HEK293 (cell line): ENCODE measurements at regions not wholly inside any gene's neighbourhood (a gene's known extent, or its start where the extent isn't known, plus 50 kb on each side); places are given as distances from the start of the nearest gene placed in this dataset.

Experiments
- CTCF ChIA-PET: fragments of 350-600 bp; formaldehyde crosslinking; extraction: SDS; loops from one replicate; lab custom pipeline; 2021; ENCODE audit warnings: antibody characterized with exemption; lab: Yijun Ruan, JAX
- POLR2A ChIA-PET: fragments of 300-600 bp; formaldehyde crosslinking; extraction: SDS; loops from one replicate; lab custom pipeline; 2020; ENCODE audit warnings: antibody characterized with exemption, inconsistent platforms; lab: Yijun Ruan, JAX
- H3K27ac ChIP-seq: fragments of 200-500 bp; sonication (Bioruptor generic); 2 replicates; pipeline ENCODE4 v1.5.1; 2014; ENCODE audit warnings: low read depth, low read length, control low read depth, inconsistent platforms; ENCODE audit errors: extremely low read depth
- H3K36me3 ChIP-seq, 2 experiments: fragments of 200-500 bp in 1 of 2; sonication (Bioruptor generic) in 1 of 2; 1 replicate in 1 of 2; 2 replicates in 1 of 2; pipeline ENCODE4 v1.5.1; 2014 to 2017; ENCODE audit warnings: inconsistent platforms in 2 of 2, low read length in 2 of 2; ENCODE audit not compliant: control insufficient read depth in 2 of 2, insufficient read depth in 1 of 2
- H3K4me1 ChIP-seq: fragments of 200-500 bp; sonication (Bioruptor generic); 2 replicates; pipeline ENCODE4 v1.5.1; 2014; ENCODE audit warnings: mild to moderate bottlenecking, low read length, inconsistent platforms; ENCODE audit not compliant: control insufficient read depth, insufficient read depth
- H3K4me3 ChIP-seq: 2 replicates; pipeline ENCODE4 v1.5.1; 2011; ENCODE audit warnings: low read depth, mild to moderate bottlenecking, control low read depth, low read length, moderate library complexity
- H3K9me3 ChIP-seq: fragments of 200-500 bp; sonication (Bioruptor generic); 2 replicates; pipeline ENCODE4 v1.5.1; 2014; ENCODE audit warnings: low read depth, low read length, inconsistent platforms; ENCODE audit not compliant: control insufficient read depth, insufficient read depth
- BCL11A ChIP-seq: fragments of 450-650 bp; formaldehyde crosslinking; IDR thresholded peaks from 2 replicates; pipeline ENCODE4 v1.5.1; 2016; ENCODE audit warnings: low read depth, missing biosample characterization, missing genetic modification characterization
- KLF17 ChIP-seq: fragments of 450-650 bp; formaldehyde crosslinking; IDR thresholded peaks from 2 replicates; pipeline ENCODE4 v1.5.1; 2016; ENCODE audit warnings: missing biosample characterization, missing genetic modification characterization
- OSR2 ChIP-seq: fragments of 450-650 bp; formaldehyde crosslinking; IDR thresholded peaks from 2 replicates; pipeline ENCODE4 v1.5.1; 2016; ENCODE audit warnings: missing biosample characterization, missing genetic modification characterization
- RBAK ChIP-seq: fragments of 450-650 bp; formaldehyde crosslinking; IDR thresholded peaks from 2 replicates; pipeline ENCODE4 v1.5.1; 2016; ENCODE audit warnings: missing biosample characterization, missing genetic modification characterization
- YY1 ChIP-seq: fragments of 450-650 bp; formaldehyde crosslinking; IDR thresholded peaks from 2 replicates; pipeline ENCODE4 v1.5.1; 2018; ENCODE audit warnings: missing biosample characterization, missing genetic modification characterization
- ZEB2 ChIP-seq: fragments of 450-650 bp; formaldehyde crosslinking; IDR thresholded peaks from 2 replicates; pipeline ENCODE4 v1.5.1; 2016; ENCODE audit warnings: missing biosample characterization, missing genetic modification characterization
- ZFP3 ChIP-seq: fragments of 450-650 bp; formaldehyde crosslinking; IDR thresholded peaks from 2 replicates; pipeline ENCODE4 v1.5.1; 2016; ENCODE audit warnings: low read depth, missing biosample characterization, missing genetic modification characterization
- ZNF112 ChIP-seq: fragments of 450-650 bp; formaldehyde crosslinking; IDR thresholded peaks from 2 replicates; pipeline ENCODE4 v1.5.0; 2017; ENCODE audit warnings: missing biosample characterization, missing genetic modification characterization
- ZNF132 ChIP-seq: fragments of 450-650 bp; formaldehyde crosslinking; IDR thresholded peaks from 2 replicates; pipeline ENCODE4 v1.5.1; 2017; ENCODE audit warnings: missing biosample characterization, missing genetic modification characterization, borderline replicate concordance
- ZNF133 ChIP-seq: fragments of 450-650 bp; formaldehyde crosslinking; IDR thresholded peaks from 2 replicates; pipeline ENCODE4 v1.5.1; 2016; ENCODE audit warnings: missing biosample characterization, missing genetic modification characterization
- ZNF148 ChIP-seq: fragments of 450-650 bp; formaldehyde crosslinking; IDR thresholded peaks from 2 replicates; pipeline ENCODE4 v1.5.0; 2017; ENCODE audit warnings: missing biosample characterization, missing genetic modification characterization, borderline replicate concordance
- ZNF155 ChIP-seq: fragments of 450-650 bp; formaldehyde crosslinking; IDR thresholded peaks from 2 replicates; pipeline ENCODE4 v1.5.1; 2016; ENCODE audit warnings: missing biosample characterization, missing genetic modification characterization
- ZNF169 ChIP-seq: fragments of 450-650 bp; formaldehyde crosslinking; IDR thresholded peaks from 2 replicates; pipeline ENCODE4 v1.5.1; 2016; ENCODE audit warnings: missing biosample characterization, missing genetic modification characterization
- ZNF174 ChIP-seq: fragments of 450-650 bp; formaldehyde crosslinking; IDR thresholded peaks from 2 replicates; pipeline ENCODE4 v1.5.0; 2017; ENCODE audit warnings: missing biosample characterization, mild to moderate bottlenecking, missing genetic modification characterization
- ZNF214 ChIP-seq: fragments of 450-650 bp; formaldehyde crosslinking; IDR thresholded peaks from 2 replicates; pipeline ENCODE4 v1.5.1; 2017; ENCODE audit warnings: missing biosample characterization, mild to moderate bottlenecking, missing genetic modification characterization, borderline replicate concordance
- ZNF223 ChIP-seq: fragments of 450-650 bp; formaldehyde crosslinking; IDR thresholded peaks from 2 replicates; pipeline ENCODE4 v1.5.1; 2016; ENCODE audit warnings: missing biosample characterization, missing genetic modification characterization
- ZNF26 ChIP-seq: fragments of 450-650 bp; formaldehyde crosslinking; IDR thresholded peaks from 2 replicates; pipeline ENCODE4 v1.5.1; 2016; ENCODE audit warnings: missing biosample characterization, missing genetic modification characterization
- ZNF513 ChIP-seq: fragments of 450-650 bp; IDR thresholded peaks from 2 replicates; pipeline ENCODE4 v1.5.1; 2018; ENCODE audit warnings: missing biosample characterization, missing genetic modification characterization
- ZNF518A ChIP-seq: fragments of 450-650 bp; formaldehyde crosslinking; conservative IDR thresholded peaks from 2 replicates; pipeline ENCODE4 v1.5.1; 2016; ENCODE audit warnings: low read depth, missing biosample characterization, missing genetic modification characterization
- ZNF544 ChIP-seq: fragments of 450-650 bp; formaldehyde crosslinking; IDR thresholded peaks from 2 replicates; pipeline ENCODE4 v1.5.0; 2017; ENCODE audit warnings: missing biosample characterization, missing genetic modification characterization
- ZNF600 ChIP-seq: fragments of 450-650 bp; formaldehyde crosslinking; IDR thresholded peaks from 2 replicates; pipeline ENCODE4 v1.5.1; 2016; ENCODE audit warnings: missing biosample characterization, missing genetic modification characterization
- ZNF658 ChIP-seq: fragments of 450-650 bp; formaldehyde crosslinking; IDR thresholded peaks from 2 replicates; pipeline ENCODE4; 2016; ENCODE audit warnings: missing biosample characterization, missing genetic modification characterization
- ZNF677 ChIP-seq: fragments of 450-650 bp; IDR thresholded peaks from 2 replicates; pipeline ENCODE4 v1.5.0; 2018; ENCODE audit warnings: missing biosample characterization, mild to moderate bottlenecking, missing genetic modification characterization, moderate library complexity
- ZNF792 ChIP-seq: fragments of 450-650 bp; formaldehyde crosslinking; IDR thresholded peaks from 2 replicates; pipeline ENCODE4 v1.5.1; 2016; ENCODE audit warnings: missing biosample characterization, missing genetic modification characterization
- ZSCAN18 ChIP-seq: fragments of 450-650 bp; formaldehyde crosslinking; IDR thresholded peaks from 2 replicates; pipeline ENCODE4 v1.5.1; 2016; ENCODE audit warnings: missing biosample characterization, missing genetic modification characterization

- Histone ChIP-seq H3K27ac (no peak overlapping the region), H3K4me1 (no peaks in the 10 kb centered on the region), H3K36me3 (no peaks in the 10 kb centered on the region), H3K9me3 (no peaks in the 10 kb centered on the region), H3K4me3 (no peak overlapping the region)
- no peak for TF ChIP-seq ZNF792
- TF ChIP-seq ZNF155 (tag by site-specific recombination): no peak
- no peak for TF ChIP-seq ZNF513 (tag by site-specific recombination)
- TF ChIP-seq ZNF169 (tag by site-specific recombination): no peak
- TF ChIP-seq ZNF677 (tag by site-specific recombination): no peak
- TF ChIP-seq ZNF223 (tag by site-specific recombination): no peak
- TF ChIP-seq ZNF658 (tag by site-specific recombination): no peak
- TF ChIP-seq OSR2 (tag by site-specific recombination): no peak
- no peak for TF ChIP-seq ZNF174
- no peak for TF ChIP-seq ZNF133 (tag by site-specific recombination)
- TF ChIP-seq ZNF26: no peak
- no peak for TF ChIP-seq ZSCAN18 (tag by site-specific recombination)
- no peak for TF ChIP-seq ZNF214 (tag by site-specific recombination)
- no peak for TF ChIP-seq YY1
- TF ChIP-seq ZNF112 (tag by site-specific recombination): no peak
- no peak for TF ChIP-seq ZNF600 (tag by site-specific recombination)
- TF ChIP-seq ZNF132 (tag by site-specific recombination): no peak
- no peak for TF ChIP-seq KLF17
- ChIA-PET POLR2A (no interaction called here), CTCF (no interaction called here)
Observed at GRCh38 chr5:92662741-92663140, 918.3 kb downstream of the NR2F1-AS1 start.

GRCh38 chr5:92659246-92659645, 921.8 kb downstream of the NR2F1-AS1 start:
- CTCF ChIA-PET: no interaction called here
- POLR2A ChIA-PET: no interaction called here
- Histone ChIP-seq H3K4me3 (no peak overlapping the region), H3K9me3 (no peaks in the 10 kb centered on the region), H3K4me1 (no peaks in the 10 kb centered on the region), H3K36me3 (no peaks in the 10 kb centered on the region), H3K27ac (no peak overlapping the region)
- no peak for TF ChIP-seq ZNF518A
- TF ChIP-seq ZNF148 (tag by site-specific recombination): no peak
- TF ChIP-seq ZFP3 (tag by site-specific recombination): no peak
- no peak for TF ChIP-seq ZNF544 (tag by site-specific recombination)
- no peak for TF ChIP-seq ZEB2
- TF ChIP-seq RBAK (tag by site-specific recombination): no peak
- TF ChIP-seq BCL11A (tag by site-specific recombination): no peak
